GM21447 (cell line): ENCODE measurements at regions not wholly inside any gene's neighbourhood (a gene's known extent, or its start where the extent isn't known, plus 50 kb on each side); places are given as distances from the start of the nearest gene placed in this dataset.

Experiments
- ATAC-seq: cut with Tn5 transposase; IDR thresholded peaks from one replicate; pipeline ENCODE4 v1.9.1; 2021; ENCODE audit not compliant: unreplicated experiment

DNA sequence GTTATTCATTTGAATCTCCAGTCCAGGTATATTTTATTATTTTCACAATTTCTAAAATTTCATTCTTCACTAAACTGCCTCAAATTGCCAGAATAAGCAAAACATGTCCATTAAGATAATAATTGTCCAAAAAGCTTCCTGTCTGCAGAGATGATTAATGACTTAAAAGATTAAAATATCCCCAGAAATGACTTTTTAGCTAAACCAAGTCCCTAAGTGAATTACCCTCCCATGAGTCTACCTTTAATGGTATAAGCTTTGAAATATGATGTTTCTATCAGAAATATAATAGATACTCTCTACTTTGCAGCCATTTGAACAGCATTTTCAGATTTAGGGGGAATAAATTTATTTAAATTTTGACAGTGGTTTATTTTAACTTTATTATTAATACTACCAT, 289.2 kb upstream of the EMCN start:
- ATAC-seq, result no peak

DNA sequence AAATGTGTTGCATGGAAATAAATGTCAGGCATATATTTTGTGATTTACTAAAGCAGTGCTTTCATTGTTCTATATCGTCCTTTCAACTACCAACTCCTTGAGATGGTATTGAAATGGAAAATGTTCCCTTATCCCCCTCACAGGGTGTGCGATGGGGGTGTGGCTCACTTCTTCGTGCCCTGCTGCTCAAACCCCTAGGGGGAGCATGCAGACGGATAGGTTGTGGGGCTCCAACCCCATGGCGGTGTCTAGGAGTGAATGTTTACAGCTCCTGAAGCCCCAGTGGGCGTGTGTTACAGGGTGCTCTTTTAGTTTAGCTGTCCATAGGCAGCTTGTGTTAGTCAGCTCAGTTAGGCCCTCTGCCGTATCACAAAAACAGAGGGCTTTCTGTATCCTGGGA, 287.7 kb upstream of the EMCN start:
- no peak for ATAC-seq

DNA sequence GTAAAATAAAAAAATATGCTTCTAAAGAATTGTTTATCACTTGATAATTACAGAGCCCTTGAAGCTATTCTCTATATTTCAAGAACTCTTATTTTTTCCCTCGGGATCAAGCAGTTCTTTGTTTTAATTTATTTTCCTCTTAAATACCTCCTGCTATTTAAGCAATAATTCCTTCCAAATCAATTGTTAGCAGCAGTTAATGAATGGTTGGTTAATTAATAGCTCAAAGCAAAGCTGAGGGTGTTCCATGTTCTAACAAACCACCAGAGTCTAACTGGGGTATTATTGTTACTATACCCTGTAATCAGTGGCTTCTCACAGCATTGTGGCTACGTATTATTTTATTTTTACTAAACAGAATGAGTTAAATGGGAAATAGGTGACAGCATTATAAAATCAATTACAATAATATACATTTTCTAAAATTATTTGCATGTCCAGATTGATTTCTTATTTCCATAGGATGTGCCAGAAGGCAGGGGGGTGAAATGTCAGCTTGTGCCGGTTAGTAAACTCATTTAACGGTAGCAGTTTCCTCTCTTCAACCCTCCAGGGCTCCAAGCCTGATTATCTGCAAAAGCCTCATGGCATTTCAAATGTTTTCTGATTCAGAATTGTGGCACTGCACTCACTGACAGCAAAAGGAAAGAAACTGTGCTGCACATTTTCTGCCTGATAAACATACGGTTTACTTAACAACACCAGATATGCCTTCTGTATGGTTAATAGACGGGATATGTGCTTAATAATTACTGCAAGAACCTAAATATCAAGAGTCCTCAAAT, 286.9 kb upstream of the EMCN start:
- ATAC-seq, result no peak

DNA sequence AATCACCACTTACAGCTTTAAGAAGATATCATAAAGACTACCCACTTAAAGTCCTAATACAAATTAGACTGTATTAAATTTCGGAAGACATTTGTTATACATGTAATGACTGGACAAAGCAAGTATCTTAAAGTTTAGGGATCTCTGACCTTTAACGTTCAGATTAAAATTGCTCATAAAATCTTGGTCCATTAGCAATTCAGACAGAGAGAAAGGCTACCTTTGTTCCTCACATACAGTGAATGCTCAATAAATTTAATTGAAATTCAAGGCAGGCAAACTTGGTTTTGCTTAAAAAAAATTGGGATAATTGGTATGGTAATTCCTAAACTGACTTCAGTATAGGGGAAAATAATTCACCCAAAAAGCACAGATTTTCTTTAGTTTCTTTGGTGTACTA, 285.9 kb upstream of the EMCN start:
- ATAC-seq, result no peak

DNA sequence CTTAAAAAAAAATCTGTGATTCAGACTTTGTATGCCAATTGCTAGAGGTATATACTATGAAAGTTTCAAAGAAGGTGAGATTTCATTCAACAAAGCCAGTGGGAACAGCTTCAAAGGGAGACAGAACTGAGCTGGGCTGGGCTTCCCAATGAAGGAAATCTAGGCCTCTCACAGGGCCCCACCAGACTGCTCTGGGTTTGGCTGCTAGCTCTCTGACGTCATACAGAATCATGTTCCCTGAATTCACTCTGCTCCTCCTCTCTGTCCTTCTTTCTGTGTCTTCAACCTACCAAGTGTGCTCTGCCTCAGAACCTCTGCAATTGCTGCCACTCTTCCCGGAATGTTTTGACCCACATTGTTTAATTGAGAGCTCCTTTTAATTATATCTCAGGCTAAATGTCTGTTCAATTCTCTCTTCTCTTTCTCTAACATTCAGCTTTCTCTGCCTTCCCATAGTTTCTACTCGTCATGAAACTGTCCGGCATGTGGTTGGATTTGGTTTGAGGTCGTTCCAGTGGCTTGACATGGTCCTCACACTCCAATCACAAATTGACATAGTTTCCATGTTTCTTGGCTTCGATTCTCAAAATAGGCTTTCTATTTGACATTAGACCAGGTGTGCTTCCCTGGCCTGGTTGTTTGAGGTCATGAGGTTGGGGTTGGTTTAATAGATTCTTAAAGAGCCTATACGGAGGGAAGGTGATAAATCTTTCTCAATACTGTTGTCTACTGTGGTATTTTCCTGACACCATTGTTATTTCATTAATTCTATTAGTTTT, 282.1 kb upstream of the EMCN start:
- no peak for ATAC-seq

DNA sequence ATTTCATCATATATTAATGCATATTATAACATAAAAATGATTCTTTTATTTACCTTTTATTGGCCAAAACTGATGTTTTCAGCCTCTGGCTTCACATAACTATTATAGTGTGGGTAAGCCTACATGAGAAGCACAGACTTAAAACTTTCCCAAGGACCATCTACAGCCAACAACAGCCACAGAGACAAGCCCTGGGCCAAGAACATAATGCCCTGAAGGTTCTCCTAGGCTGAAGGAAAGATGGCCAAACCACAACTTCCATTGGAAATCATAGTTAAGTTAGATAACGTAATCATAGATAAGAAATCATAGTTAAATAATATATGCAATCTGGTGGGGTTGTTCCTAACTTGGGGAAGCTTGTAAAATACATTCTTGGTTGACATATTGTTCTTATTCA, 280.0 kb upstream of the EMCN start:
- ATAC-seq, result no peak

DNA sequence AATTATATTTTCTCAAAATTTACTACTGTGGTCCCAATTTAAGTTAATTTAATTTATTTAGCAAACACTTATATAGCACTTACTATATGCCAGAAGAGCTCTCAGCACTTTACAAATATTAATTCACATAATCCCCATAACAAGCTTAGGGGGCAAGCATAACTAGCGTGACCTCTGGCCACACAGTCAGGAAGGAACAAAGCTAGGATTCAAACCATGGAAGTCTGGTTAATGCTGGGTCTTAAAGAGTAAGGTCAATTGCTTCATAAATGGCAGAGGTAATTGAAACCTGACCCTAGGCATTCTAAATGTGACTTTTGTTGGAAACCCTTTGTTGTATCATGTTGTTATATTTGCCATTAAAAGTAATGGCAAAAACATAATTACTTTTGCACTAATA, 279.5 kb upstream of the EMCN start:
- no peak for ATAC-seq

DNA sequence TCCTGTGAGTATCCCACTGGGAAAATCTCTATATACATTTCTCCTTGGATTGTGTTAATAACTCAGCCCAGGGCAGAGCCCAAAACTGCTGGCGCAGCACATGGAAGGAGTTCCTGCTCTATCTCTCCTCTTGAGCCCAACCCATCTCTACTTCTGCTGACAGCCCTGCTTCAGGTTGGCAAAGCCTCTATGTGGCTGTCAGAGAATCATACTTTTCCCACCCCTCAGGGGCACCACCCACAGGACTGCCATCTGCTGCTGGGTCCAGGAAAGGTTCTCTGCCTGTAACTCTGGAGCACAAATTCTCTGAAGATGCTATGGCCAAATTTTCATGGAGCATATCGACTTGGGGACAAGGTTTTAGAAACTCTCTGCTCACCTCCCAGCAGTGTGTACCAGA, 278.5 kb upstream of the EMCN start:
- ATAC-seq, result no peak

DNA sequence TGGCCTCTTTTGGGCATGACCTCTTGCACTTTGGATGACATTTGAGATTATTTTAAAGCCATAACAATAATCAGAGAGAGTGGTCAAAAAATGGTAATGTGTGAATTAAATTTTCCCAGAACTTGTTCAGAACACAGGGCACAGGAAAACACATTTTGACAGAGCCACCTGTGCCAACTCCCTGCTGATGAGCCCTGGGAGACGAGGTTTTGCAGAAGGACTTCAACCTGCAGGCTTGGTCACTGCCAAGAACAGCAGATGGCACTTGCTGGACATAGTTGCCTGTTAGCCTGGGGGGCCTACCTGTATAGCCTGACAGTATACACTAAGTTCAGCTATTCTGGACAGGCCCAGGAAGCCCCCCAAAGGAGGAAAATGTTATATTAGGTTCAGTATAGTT, 277.8 kb upstream of the EMCN start:
- ATAC-seq, result no peak

DNA sequence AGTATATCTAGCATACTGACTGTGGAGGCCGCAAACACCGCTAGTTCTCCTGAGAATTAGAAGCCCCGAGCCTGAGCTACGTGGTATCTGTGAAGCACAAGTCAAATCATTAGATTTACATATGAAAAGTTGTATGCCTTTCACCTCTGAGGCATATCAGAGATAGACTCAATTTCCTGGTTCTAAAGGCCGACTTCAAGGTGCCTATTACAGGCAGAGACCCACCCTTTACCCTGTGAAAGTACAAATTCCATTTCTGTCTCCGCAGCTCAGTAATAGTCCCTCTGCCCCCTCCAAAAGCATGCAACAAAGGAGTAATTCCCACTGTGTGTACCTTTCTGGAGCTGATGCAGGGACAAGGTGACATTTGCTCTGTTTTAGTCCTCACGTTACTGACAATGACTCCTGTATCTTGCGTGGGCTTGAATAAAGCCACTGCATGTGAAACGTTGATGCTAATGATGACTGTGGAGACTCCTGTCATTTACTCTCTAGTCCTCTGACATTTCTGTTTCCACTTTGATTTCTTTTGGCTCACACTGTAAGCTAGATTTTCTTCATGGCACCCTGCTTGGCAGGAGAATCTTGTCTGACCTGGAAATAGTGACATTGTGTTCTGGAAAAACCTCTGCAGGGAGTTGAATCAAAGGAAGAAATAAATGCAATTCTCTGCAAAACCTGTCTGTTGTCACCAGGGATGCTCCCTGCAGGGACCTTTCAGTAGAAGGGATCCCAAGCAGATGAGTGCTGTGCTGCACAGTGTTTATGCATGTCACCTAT, 273.2 kb upstream of the EMCN start:
- ATAC-seq, result no peak

DNA sequence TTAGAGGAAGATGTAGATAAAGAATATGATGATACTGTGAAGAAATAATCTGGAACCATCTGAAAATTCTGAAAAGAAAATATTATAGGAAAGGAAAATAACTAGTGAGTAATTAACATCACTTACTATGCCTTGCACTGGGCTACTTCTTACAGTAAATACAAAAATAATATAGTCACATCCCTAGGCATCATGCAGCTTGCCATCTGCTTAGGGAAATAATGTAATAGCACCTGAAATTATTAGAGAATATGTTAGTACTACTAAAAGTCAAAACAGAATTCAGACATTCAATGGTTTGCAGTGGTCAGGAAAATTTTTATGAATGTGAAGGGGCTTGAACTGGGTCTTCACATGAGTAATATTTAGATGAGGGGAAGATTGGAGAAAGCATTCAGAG, 272.2 kb upstream of the EMCN start:
- ATAC-seq, result no peak

DNA sequence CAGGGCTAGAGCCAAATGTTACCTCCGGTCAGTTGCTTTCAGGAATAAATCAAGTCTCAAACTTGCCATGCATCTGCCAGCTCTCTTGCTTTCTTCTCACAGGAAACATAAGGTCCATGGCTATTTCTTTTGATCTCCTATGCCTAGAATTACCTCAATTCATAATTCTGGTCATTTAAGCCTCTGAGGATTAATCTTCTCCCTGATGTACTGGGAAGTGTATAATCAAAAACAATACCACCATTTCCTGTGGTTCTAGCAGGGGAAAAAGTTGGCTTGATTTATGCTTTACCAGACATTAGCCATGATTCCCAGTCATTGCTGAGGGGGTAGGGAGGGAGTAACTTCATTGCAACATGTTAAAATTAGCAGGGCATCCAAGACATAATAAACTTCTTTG, 268.7 kb upstream of the EMCN start:
- ATAC-seq, result no peak

DNA sequence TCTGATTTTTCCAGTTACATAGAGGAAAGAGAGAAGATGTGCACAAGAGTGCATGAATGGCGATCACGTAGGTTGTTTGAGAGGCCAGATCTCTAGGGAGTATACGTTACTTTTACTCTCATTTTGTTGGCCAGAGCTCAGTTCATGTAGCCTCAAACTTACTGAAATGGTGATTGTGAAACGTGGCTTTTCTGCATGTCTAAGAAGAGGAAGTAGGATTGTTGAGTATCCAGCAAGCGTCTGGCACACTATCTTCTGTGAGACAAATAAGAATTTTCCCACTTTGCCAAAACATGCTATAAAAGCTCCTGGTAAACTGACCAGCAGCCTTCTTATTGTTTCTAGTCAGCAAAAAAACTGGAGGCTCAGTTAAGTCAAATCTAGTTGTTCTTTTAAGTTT, 264.5 kb upstream of the EMCN start:
- ATAC-seq, result no peak

DNA sequence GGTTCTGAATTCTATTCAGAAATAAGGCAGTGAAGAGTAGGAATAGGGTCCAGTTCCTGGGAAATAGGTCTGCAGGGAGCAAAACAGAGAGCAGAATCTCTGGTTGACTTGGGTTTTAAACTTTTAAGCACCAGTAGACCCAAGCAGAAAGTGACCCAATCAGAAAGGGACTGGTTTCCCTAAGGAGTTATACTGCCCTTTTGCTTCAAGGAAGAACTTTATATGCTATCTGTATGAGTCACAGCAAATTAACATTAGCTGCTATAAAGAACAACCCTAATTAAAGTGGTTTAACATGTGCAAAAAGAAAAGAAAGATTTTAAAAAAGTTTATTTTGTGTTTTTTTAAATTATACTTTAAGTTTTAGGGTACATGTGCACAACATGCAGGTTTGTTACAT, 263.6 kb upstream of the EMCN start:
- ATAC-seq, result no peak

DNA sequence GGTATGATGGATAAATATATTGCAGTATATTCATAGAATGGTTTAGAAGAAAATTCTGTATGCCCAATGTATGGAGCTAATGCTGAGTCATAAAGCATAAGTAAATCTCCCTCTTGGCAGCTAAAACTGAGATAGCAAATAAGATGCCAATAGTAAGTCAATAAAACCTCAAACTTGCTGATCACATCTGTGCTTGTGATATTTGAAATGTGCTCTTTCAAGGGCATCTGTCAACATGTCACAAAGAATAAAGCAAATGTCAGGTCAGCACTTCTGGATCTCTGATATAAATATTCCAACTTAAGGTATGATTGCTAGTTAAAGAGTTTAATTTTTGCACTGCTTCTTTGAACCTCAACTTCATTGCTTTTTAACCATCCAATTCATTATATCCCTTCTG, 262.3 kb upstream of the EMCN start:
- no peak for ATAC-seq

DNA sequence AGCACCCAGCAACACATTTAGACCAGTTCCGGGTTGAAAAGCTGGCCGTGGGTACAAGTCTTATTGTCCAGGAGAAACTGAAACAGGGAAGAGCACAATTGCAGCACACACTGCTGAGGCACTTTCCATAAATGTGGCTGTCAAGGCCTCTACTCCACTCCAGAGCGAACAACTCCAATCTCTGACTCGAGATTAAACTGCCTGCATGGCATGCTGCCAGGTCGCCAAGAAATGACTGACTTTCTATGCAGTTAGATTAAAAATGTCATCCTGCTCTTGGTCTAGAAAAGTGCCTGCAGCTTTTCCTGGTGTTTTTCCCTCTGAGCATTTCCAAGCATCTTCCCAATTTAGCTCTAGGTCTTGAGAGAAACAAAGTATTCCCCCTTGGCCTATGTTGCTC, 260.6 kb upstream of the EMCN start:
- no peak for ATAC-seq

DNA sequence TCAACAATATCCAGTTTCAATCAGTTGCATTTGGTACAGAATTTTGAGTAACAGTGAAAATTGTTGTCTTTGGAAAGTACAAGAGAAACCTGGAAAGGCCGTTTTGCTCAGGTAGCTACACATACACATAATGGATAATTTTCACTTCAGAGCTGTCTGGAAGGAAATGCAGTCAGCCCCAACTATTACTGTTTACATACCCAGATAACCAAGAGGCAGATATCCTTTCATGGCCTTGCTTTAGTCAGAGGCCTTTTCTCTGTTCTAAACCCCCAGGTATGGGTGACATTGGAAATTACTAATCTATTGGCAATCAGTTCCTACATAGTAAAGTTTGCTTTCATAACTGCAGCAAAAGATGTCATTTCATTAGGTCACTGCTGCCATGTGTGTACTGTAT, 244.9 kb upstream of the EMCN start:
- ATAC-seq, result no peak

DNA sequence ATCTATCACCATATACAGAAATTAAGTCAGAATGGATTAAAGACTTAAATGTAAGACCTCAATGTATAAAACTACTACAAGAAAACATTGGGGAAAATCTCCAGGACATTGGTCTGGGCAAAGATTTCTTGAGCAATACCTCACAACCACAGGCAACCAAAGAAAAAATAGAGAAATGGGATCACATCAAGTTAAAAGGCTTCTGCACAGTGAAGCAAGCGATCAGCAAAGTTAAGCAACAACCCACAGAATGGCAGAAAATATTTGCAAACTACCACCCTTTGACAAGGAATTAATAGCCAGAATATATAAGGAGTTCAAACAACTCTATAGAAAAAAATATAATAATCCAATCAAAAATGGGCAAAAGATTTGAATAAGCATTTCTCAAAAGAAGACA, 236.9 kb upstream of the EMCN start:
- no peak for ATAC-seq

DNA sequence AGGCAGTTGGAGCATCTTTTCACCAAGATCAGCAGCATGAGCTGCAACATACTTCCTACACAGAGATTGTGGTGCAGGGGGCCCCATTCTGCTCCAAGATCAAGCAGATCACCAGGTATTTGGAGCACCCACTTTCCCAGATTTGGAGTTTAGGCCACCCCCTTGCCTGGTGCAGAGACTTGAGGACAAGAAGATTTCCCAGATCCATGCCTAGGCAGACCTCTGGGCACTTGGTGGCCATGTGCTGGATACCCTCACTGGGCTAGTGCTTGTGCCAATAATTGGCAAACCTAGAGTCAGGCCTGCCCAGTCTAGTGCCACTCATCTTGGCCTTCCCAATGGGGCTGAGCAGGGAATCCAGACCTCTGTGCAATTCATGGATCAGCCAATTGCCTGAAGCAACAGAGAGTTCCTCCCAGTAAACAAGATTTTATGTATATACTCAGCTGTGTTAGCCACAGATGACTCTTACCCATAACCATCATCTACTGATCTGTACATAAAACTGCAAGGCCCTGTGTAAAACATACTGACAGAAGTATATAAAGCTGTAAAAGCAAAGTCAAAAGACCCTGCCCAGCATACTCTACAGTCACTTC, 228.4 kb upstream of the EMCN start:
- no peak for ATAC-seq

DNA sequence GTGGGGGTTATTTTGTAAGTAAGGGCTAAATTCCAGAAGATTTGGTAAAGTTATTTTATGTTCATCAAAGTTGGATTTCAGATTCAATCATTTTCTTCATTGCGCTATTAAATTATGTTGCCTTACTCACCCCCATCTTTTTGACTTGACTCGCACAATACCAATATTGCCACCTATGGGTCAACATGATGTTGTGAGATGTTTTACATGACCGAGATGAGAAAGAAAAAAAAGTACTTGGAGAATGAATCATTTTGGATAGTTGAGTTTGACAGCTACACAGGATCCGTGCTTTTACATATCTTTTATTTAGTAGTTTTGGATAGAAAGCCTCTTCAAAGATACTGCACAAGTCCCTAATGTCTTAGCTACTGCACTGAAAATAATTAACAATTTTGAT, 224.2 kb upstream of the EMCN start:
- ATAC-seq, result no peak

DNA sequence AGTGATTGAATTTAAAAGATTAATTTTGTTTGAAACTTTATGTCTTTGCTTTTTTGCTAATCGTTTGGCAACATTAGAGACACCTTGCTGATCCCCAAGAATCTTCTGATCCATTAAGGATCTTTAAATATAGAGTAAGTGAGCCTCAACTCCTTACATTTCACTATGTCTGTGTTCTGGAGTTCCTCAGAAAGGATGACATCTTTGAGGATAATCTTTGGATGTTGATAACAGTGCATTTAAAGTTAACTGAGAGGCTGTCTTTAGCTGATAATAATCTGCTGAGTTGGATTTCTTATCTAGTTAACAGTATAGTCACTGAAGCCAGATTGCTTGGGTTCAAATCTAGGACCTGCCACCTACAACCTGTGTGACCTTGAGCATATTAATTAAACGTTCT, 221.6 kb upstream of the EMCN start:
- ATAC-seq, result no peak
